HuH-7.5 (cell line): ENCODE measurements at regions not wholly inside any gene's neighbourhood (a gene's known extent, or its start where the extent isn't known, plus 50 kb on each side); places are given as distances from the start of the nearest gene placed in this dataset.

ENCODE experiments used
- DNase-seq: peaks from one replicate; pipeline ENCODE4 v3.0.0; 2011; ENCODE audit warnings: low spot score

DNA sequence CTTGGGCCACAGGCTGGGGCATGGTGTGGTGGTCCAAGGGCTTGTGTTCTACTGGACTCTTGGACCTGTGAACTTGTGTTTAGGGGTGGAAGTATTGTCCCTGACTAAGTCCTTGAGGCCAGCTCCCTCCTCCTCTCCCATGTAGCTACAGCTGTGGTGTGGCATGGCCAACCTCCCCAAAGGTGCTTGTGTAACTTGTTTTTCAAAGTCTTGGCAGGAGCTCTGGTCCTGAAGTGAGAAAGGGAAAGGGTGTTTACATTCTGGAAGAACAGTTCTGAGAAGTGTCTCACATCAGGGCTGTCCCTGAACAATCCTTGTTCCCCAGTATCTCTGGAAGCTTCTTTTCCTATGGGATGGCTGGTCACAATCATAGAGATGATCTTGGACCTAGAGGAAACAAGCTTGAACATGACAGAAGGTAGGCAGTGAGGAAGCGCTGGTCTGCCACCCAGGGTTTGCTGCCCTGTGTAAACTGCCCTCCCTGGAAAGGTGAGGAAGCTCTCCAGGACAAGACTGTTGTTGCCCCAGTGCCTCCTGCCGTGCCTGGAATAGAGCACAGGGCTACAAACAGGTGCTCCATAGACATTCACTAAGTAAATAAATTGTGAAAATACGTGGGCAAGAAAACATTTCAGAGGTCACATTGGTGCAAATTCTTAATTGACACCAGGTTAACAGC is 64.6 kb upstream of the KLF9 start:
- no peak for DNase-seq

DNA sequence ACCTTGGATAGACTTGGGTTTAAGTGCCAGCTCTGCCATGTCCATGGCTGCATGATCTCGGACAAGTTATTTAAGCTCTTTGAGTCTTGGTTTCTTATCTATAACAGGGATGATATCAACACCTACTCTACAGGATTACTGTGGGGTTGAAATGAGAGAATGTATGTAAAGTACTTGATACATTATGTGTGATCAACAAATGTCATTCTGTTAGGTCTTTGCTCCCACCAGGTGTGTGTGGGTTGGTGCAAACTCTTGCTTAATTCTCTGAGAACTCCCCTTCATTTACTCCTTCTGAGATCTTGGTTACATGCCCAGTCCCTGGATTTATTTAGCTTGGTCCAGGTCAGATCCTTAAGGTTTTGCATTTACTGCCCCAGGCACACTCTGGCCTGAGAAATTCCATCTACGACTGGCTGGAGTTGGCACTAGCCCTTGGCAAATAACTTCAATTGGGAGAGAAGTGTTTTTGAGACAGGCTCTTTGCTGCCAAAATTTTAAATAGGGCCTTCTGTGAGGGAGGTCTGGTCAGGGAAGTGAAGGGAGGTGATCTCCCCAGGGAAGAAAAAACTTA is 63.5 kb upstream of the KLF9 start:
- no peak for DNase-seq

DNA sequence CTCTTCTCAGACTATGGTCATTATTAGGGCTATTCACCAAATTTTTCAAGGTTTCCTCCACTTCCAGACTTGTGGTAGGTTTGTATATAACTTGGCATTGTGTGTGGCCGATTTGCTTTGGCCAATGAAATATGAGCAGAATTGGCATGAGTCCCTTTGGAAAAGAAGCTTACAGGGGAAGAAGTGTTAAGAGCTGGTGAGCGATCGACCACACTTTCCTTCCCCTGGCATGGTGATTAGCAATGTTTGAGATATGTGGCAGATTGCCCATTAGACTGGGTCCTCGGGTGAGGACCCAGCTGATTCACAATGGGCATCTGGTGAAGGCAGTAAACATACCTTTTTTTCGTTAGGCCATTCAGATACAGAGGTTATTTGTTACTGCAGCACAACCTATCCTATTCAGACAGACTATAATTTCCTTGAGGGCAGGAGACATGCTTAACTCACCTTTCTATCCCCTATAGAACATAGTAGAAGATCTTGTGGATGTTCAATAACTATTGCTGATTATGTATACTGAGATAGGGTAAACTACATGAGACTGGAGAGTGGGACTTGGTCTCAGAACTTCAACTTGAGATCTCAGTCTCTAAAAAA is 62.8 kb upstream of the KLF9 start:
- DNase-seq = no peak

DNA sequence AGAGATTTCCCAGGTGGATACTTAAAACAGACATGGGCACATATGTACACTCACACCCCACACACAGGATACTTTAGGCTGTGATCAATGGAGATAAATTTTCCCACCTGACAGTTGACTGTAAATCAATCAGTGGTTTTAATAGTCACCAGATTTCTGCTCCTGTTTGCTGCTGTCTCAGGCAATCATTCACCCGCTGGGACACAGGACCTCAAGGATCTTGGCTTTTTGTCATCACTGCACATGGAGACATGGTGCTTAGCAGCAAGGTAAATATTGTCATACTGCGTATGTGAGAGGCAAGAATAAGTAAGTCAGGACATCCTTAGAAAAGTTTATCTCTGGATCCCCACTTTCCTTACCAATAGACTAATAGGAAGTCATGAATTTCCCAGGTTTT is 60.8 kb upstream of the KLF9 start:
- DNase-seq = no peak

DNA sequence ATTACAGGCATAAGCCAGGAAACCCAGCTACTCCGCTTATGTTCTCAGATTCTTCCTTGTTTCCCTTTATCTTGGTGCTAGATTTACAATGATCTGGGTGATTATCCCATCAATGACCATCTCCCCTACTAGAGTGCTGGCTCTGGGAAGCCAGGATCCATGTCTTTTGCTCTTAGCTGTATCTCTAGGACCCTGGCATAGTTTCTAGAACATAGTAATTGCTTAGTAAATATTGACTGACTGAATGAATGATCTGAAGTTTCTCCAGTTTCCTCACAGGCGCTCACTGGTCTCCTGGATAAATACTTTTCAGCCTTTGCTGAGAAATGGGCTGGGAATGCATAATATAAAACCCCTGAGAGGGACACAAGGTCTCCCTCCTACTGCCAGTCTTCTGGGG is 60.0 kb upstream of the KLF9 start:
- DNase-seq = no peak

DNA sequence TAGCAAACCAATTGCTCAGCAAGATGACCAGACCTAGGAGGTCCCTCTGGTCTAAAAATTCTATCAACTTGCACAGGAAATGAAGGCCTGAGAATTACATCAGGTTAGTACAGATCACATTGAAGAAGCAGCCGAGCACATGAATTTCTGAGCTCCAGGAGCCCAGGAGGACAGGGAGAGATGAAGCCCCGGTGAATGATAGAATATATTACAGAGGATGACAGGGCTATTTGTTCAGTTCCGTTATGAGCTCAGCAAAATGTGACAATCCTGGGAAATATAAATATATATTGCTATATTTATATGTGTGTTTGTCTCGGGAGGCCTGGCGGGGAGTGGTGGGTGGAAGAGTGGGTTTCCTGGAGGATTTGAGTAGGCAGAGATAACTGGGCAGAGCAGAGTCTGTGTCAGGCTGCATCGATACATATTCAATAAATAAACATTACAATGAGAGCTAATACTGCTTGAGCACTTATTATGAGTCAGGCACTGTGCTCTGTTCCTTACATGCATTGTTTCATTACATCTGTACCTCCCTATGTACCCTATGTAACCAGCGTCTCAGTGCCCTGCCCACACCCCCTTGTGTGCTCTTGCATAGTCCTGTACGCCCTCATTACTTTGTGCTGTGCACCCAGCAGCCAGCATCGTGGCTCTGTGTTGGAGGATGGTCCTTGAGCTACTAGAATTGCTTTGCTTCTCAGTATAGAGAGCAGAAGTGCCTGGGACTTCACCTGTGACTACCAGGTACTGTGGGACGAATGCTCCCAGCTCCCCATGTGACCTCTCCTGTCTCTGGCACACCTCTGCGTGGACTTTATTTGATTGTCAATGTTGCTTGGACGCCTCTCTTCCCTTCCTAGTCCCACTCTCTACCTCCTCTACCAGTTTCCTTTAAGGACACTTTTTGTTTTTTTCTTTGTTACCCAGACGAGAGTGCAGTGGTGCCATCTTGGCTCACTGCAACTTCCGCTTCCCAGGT is 58.1 kb upstream of the KLF9 start:
- DNase-seq = no peak

DNA sequence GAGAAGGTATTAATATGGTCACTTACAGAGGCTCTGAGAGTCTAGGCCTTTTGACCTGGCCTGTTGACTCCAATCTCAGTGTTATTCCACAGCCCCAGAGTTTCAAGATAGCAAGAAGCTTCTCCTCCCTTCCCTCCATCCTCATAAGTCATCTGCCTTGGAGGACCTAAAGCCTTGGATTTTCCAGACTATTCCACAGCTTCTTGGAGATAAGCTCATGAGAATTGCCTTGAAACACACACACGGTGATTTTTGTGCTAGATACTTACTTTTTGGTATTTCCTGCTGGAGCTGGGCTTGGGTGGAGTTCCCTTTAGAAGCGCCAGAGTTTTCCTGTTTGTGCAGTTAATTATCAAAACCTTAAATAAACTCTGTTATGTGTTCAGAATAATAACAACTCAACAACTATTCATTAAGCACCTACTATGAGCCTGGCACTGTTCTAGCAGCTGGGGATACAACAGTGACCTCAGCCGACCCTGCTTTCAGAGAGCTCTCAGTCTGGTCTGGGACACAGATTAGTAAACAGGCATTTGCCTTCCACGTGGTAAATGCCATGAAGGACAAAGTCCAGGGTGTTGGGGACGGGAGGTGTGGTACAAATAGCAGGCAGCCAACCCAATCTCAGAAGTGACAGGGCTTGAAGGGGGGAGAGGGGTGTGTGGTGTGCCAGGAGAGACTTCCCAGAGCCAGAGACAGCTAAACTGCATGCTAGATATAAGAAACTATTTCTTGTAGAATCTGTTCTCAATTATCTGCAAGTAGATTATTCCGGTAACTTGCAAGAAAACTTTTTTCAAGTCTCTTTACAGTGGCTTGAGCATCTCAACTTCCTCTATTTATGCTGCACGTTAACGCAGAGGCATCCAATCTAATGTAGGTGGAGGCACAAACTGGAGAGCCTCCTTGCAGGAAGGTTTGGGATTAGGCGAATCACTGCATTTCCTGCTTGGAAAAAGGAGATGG is 55.9 kb upstream of the KLF9 start:
- peak; percentile 66 for DNase-seq

DNA sequence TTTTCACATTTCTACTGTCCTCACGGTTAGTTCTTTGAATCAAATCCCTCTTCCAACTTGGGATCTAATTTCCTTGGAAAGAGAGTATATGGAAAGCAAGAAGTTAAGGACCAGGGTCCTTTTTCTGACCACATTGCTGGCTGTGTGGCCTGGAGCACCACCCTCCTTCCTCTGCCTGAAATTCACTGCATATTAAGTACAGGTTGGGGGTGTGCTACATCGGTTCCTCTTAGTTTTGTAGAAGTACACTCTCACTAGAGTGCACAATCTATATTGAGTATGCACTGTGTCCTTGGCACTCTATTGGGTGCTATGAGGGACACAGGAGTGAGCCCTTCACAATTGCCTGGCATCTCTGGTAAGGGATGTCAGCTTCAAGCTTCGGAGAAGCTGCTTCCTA is 53.8 kb upstream of the KLF9 start:
- DNase-seq = no peak

DNA sequence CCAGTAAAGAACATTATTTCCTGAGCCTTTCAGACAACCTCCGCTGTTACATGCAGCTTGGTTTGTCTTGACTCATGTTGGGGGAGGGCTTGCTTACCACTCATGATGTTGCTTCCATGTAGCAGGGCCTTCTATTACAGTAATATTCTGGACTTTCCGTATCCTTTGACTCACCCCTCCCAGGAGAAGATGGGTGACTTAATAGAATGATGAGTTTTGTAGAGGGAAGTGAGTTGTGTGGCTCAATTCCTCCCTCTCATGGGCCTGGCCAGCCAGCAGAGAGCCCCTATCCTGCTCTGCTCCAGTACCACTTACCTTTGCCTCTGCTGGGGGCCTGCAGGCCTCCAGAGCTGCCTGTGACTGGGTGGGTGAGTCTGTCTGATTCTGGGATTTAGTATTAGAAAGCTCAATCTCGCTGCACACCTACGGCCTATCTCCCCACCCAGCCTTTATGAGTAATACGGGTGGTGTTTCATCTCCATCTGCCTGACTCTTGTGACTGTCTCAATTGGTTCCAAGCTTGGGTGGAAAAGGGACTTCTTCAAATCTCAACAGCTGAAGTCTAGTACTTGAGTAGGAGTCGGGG is 52.6 kb upstream of the KLF9 start:
- DNase-seq = no peak

DNA sequence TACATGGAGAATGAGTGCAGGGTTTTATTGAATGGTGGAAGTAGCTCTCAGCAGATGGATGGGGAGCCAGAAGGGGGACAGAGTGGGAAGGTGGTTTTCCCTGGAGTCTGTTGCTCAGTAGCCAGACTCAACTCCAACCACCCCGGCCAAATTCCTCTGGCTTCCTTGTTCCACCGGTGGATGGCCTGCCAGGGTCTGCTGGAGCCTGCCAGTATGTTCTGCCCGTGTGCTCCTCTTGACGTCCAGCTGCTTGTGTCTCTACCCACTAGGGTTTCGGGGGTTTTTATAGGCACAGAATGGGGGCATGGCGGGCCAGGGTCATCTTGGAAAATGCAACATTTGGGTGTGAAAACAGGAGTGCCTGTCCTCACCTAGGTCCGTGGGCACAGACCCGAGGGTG is 51.4 kb upstream of the KLF9 start:
- no peak for DNase-seq

DNA sequence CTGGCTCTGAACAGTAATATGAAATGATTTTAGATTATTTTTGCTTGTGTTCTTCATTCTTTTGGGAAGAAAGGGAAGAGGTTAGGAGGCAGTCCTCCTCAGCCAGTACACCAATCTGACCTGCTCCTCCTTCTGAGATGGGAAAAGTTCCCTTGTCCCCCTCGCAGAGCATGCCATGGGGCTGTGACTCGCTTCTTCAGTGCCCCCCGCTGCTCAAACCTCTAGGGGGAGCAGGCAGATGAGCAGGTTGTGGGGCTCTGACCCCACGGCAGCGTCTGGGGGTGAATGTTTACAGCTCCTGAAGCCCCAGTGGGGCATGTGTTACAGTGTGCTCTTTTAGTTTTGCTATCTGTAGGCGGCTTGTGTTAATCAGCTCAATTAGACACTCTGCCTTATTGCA is 50.9 kb upstream of the KLF9 start:
- DNase-seq = no peak
